ENCODE measurements at regions not wholly inside any gene's neighbourhood (a gene's known extent, or its start where the extent isn't known, plus 50 kb on each side); places are given as distances from the start of the nearest gene placed in this dataset.

GRCh38 chr7:106182904-106183303 lies 70.8 kb upstream of the SYPL1 start:
- no peak for TF ChIP-seq CTCF (IDR thresholded peaks at IDR 0.05; ENCODE audit: insufficient read depth, low read depth, low read length)
- DNase-seq (ENCODE audit: low read depth) = no peak
- no peak overlapping the region for H3K4me3 ChIP-seq (ENCODE audit: low read depth, low read length)

- no peak for TF ChIP-seq CTCF (IDR thresholded peaks at IDR 0.05; ENCODE audit: insufficient read depth, low read depth, low read length)
- H3K4me3 ChIP-seq (ENCODE audit: low read depth, low read length) = no peak overlapping the region
- DNase-seq (ENCODE audit: low read depth) = no peak
Measured at GRCh38 chr7:106181658-106182265, 69.7 kb upstream of the SYPL1 start.

- TF ChIP-seq CTCF (IDR thresholded peaks at IDR 0.05; ENCODE audit: insufficient read depth, low read depth, low read length) = no peak
- H3K4me3 ChIP-seq (ENCODE audit: low read depth, low read length) = no peak overlapping the region
- no peak for DNase-seq (ENCODE audit: low read depth)
Measured at GRCh38 chr7:106180721-106181120, 68.6 kb upstream of the SYPL1 start.

- no peak overlapping the region for H3K4me3 ChIP-seq (ENCODE audit: low read depth, low read length)
- no peak for TF ChIP-seq CTCF (IDR thresholded peaks at IDR 0.05; ENCODE audit: insufficient read depth, low read depth, low read length)
- DNase-seq (ENCODE audit: low read depth) = no peak
Measured at GRCh38 chr7:106179256-106179655, 67.1 kb upstream of the SYPL1 start.

- H3K4me3 ChIP-seq (ENCODE audit: low read depth, low read length) = no peak overlapping the region
- peak; percentile 48 for TF ChIP-seq CTCF (IDR thresholded peaks at IDR 0.05; ENCODE audit: insufficient read depth, low read depth, low read length)
- DNase-seq (ENCODE audit: low read depth) = peak; percentile 63
Measured at GRCh38 chr7:106178593-106179134, 66.6 kb upstream of the SYPL1 start.

GRCh38 chr7:106177738-106178592 lies 65.9 kb upstream of the SYPL1 start:
- DNase-seq (ENCODE audit: low read depth) = no peak
- no peak overlapping the region for H3K4me3 ChIP-seq (ENCODE audit: low read depth, low read length)
- TF ChIP-seq CTCF (IDR thresholded peaks at IDR 0.05; ENCODE audit: insufficient read depth, low read depth, low read length) = no peak
